ENCODE measurements at regions not wholly inside any gene's neighbourhood (a gene's known extent, or its start where the extent isn't known, plus 50 kb on each side); places are given as distances from the start of the nearest gene placed in this dataset.

GRCh38 chr1:114338191-114338890, 172.7 kb downstream of the TRIM33 start:
- no peak for TF ChIP-seq CTCF (IDR thresholded peaks at IDR 0.05)
- no peak for DNase-seq (ENCODE audit: low spot score in 2 of 2)
- Histone ChIP-seq H3K27me3 (no peaks in the 10 kb centered on the region), H3K27ac (no peak overlapping the region), H3K4me3 (no peak overlapping the region), H3K4me1 (no peaks in the 10 kb centered on the region), H3K9me3 (no peaks in the 10 kb centered on the region), H3K36me3 (no peaks in the 10 kb centered on the region)
- intact Hi-C loops (cut with DNase I): no loop called here

- Histone ChIP-seq H3K36me3 (no peaks in the 10 kb centered on the region), H3K27me3 (no peaks in the 10 kb centered on the region), H3K4me3 (no peak overlapping the region), H3K4me1 (no peaks in the 10 kb centered on the region), H3K9me3 (no peaks in the 10 kb centered on the region), H3K27ac (no peak overlapping the region)
- intact Hi-C loops (cut with DNase I): no loop called here
- DNase-seq (ENCODE audit: low spot score in 2 of 2): no peak
- no peak for TF ChIP-seq CTCF (IDR thresholded peaks at IDR 0.05)
Measured at GRCh38 chr1:114337417-114337816, 173.6 kb downstream of the TRIM33 start.

- DNase-seq (ENCODE audit: low spot score in 2 of 2): no peak
- Histone ChIP-seq H3K4me1 (no peaks in the 10 kb centered on the region), H3K36me3 (no peaks in the 10 kb centered on the region), H3K9me3 (no peaks in the 10 kb centered on the region), H3K27ac (no peak overlapping the region), H3K4me3 (no peak overlapping the region), H3K27me3 (no peaks in the 10 kb centered on the region)
- no peak for TF ChIP-seq CTCF (IDR thresholded peaks at IDR 0.05)
- intact Hi-C loops (cut with DNase I): no loop called here
Measured at GRCh38 chr1:114336360-114336759, 174.6 kb downstream of the TRIM33 start.

- intact Hi-C loops (cut with DNase I): no loop called here
- no peak for DNase-seq (ENCODE audit: low spot score in 2 of 2)
- H3K27me3 ChIP-seq: no peaks in the 10 kb centered on the region
- no peak overlapping the region for H3K4me3 ChIP-seq
- H3K9me3 ChIP-seq: no peaks in the 10 kb centered on the region
- no peaks in the 10 kb centered on the region for H3K4me1 ChIP-seq
- H3K36me3 ChIP-seq: no peaks in the 10 kb centered on the region
- no peak for TF ChIP-seq CTCF (IDR thresholded peaks at IDR 0.05)
- H3K27ac ChIP-seq: no peak overlapping the region
Measured at GRCh38 chr1:114335273-114335672, 175.7 kb downstream of the TRIM33 start.

GRCh38 chr1:114334297-114334696, 176.7 kb downstream of the TRIM33 start:
- no peak for TF ChIP-seq CTCF (IDR thresholded peaks at IDR 0.05)
- no peaks in the 10 kb centered on the region for H3K9me3 ChIP-seq
- H3K4me1 ChIP-seq: no peaks in the 10 kb centered on the region
- intact Hi-C loops (cut with DNase I): no loop called here
- H3K36me3 ChIP-seq: no peaks in the 10 kb centered on the region
- H3K4me3 ChIP-seq: no peak overlapping the region
- no peak for DNase-seq (ENCODE audit: low spot score in 2 of 2)
- H3K27ac ChIP-seq: no peak overlapping the region
- no peaks in the 10 kb centered on the region for H3K27me3 ChIP-seq

- DNase-seq (ENCODE audit: low spot score in 2 of 2): no peak
- Histone ChIP-seq H3K36me3 (no peaks in the 10 kb centered on the region), H3K9me3 (no peaks in the 10 kb centered on the region), H3K27me3 (no peaks in the 10 kb centered on the region), H3K4me3 (no peak overlapping the region), H3K4me1 (no peaks in the 10 kb centered on the region), H3K27ac (no peak overlapping the region)
- intact Hi-C loops (cut with DNase I): no loop called here
- TF ChIP-seq CTCF (IDR thresholded peaks at IDR 0.05): no peak
Measured at GRCh38 chr1:114333690-114334089, 177.3 kb downstream of the TRIM33 start.
